ENCODE measurements at regions not wholly inside any gene's neighbourhood (a gene's known extent, or its start where the extent isn't known, plus 50 kb on each side); places are given as distances from the start of the nearest gene placed in this dataset.

- no peak for DNase-seq
- no peaks in the 10 kb centered on the region for H3K27me3 ChIP-seq (ENCODE audit: control insufficient read depth, insufficient read depth, low read length)
- H3K36me3 ChIP-seq (replicated peaks; ENCODE audit: control insufficient read depth, insufficient read depth, low read length), result no peaks in the 10 kb centered on the region
- no peak overlapping the region for H3K4me3 ChIP-seq (ENCODE audit: insufficient read depth, low read depth, low read length)
Measured at GRCh38 chr17:36855459-36855858, 81.8 kb upstream of the LHX1 start.

- Histone ChIP-seq H3K36me3 (replicated peaks; ENCODE audit: control insufficient read depth, insufficient read depth, low read length) (no peaks in the 10 kb centered on the region), H3K27me3 (ENCODE audit: control insufficient read depth, insufficient read depth, low read length) (no peaks in the 10 kb centered on the region), H3K4me3 (ENCODE audit: insufficient read depth, low read depth, low read length) (no peak overlapping the region)
- no peak for DNase-seq
Measured at GRCh38 chr17:36856222-36856621, 81.1 kb upstream of the LHX1 start.

- DNase-seq, result peak; percentile 54
Measured at GRCh38 chr17:36856903-36857381, 80.3 kb upstream of the LHX1 start.

GRCh38 chr17:36857698-36858097 lies 79.6 kb upstream of the LHX1 start:
- no peak for DNase-seq
- Histone ChIP-seq H3K27me3 (ENCODE audit: control insufficient read depth, insufficient read depth, low read length) (no peaks in the 10 kb centered on the region), H3K36me3 (replicated peaks; ENCODE audit: control insufficient read depth, insufficient read depth, low read length) (no peaks in the 10 kb centered on the region), H3K4me3 (ENCODE audit: insufficient read depth, low read depth, low read length) (no peak overlapping the region)

More at GRCh38 chr17:36856903-36857381, 80.3 kb upstream of the LHX1 start:
- Histone ChIP-seq H3K4me3 (ENCODE audit: insufficient read depth, low read depth, low read length) (no peak overlapping the region), H3K27me3 (ENCODE audit: control insufficient read depth, insufficient read depth, low read length) (no peaks in the 10 kb centered on the region), H3K36me3 (replicated peaks; ENCODE audit: control insufficient read depth, insufficient read depth, low read length) (no peaks in the 10 kb centered on the region)

GRCh38 chr17:36858119-36859002 lies 78.9 kb upstream of the LHX1 start:
- no peaks in the 10 kb centered on the region for H3K36me3 ChIP-seq (replicated peaks; ENCODE audit: control insufficient read depth, insufficient read depth, low read length)
- H3K4me3 ChIP-seq (ENCODE audit: insufficient read depth, low read depth, low read length), result no peak overlapping the region
- no peaks in the 10 kb centered on the region for H3K27me3 ChIP-seq (ENCODE audit: control insufficient read depth, insufficient read depth, low read length)
- peak; percentile 44 for DNase-seq

- DNase-seq, result peak; percentile 55
- H3K27me3 ChIP-seq (ENCODE audit: control insufficient read depth, insufficient read depth, low read length), result no peaks in the 10 kb centered on the region
- H3K4me3 ChIP-seq (ENCODE audit: insufficient read depth, low read depth, low read length), result no peak overlapping the region
- no peaks in the 10 kb centered on the region for H3K36me3 ChIP-seq (replicated peaks; ENCODE audit: control insufficient read depth, insufficient read depth, low read length)
Measured at GRCh38 chr17:36859003-36859300, 78.3 kb upstream of the LHX1 start.

GRCh38 chr17:36859706-36860105 lies 77.6 kb upstream of the LHX1 start:
- Histone ChIP-seq H3K4me3 (ENCODE audit: insufficient read depth, low read depth, low read length) (no peak overlapping the region), H3K27me3 (ENCODE audit: control insufficient read depth, insufficient read depth, low read length) (no peaks in the 10 kb centered on the region), H3K36me3 (replicated peaks; ENCODE audit: control insufficient read depth, insufficient read depth, low read length) (no peaks in the 10 kb centered on the region)
- peak; percentile 48 for DNase-seq

GRCh38 chr17:36861531-36861930 lies 75.7 kb upstream of the LHX1 start:
- no peak for DNase-seq
- Histone ChIP-seq H3K27me3 (ENCODE audit: control insufficient read depth, insufficient read depth, low read length) (no peaks in the 10 kb centered on the region), H3K4me3 (ENCODE audit: insufficient read depth, low read depth, low read length) (no peak overlapping the region), H3K36me3 (replicated peaks; ENCODE audit: control insufficient read depth, insufficient read depth, low read length) (no peaks in the 10 kb centered on the region)

GRCh38 chr17:36862116-36862920 lies 75.0 kb upstream of the LHX1 start:
- DNase-seq, result peak; percentile 34
- no peak overlapping the region for H3K4me3 ChIP-seq (ENCODE audit: insufficient read depth, low read depth, low read length)
- no peaks in the 10 kb centered on the region for H3K27me3 ChIP-seq (ENCODE audit: control insufficient read depth, insufficient read depth, low read length)

GRCh38 chr17:36863131-36863530 lies 74.1 kb upstream of the LHX1 start:
- Histone ChIP-seq H3K27me3 (ENCODE audit: control insufficient read depth, insufficient read depth, low read length) (no peaks in the 10 kb centered on the region), H3K4me3 (ENCODE audit: insufficient read depth, low read depth, low read length) (no peak overlapping the region), H3K36me3 (replicated peaks; ENCODE audit: control insufficient read depth, insufficient read depth, low read length) (no peaks in the 10 kb centered on the region)
- no peak for DNase-seq

More at GRCh38 chr17:36862116-36862920, 75.0 kb upstream of the LHX1 start:
- no peaks in the 10 kb centered on the region for H3K36me3 ChIP-seq (replicated peaks; ENCODE audit: control insufficient read depth, insufficient read depth, low read length)

- Histone ChIP-seq H3K27me3 (ENCODE audit: control insufficient read depth, insufficient read depth, low read length) (no peaks in the 10 kb centered on the region), H3K36me3 (replicated peaks; ENCODE audit: control insufficient read depth, insufficient read depth, low read length) (no peaks in the 10 kb centered on the region), H3K4me3 (ENCODE audit: insufficient read depth, low read depth, low read length) (no peak overlapping the region)
- no peak for DNase-seq
Measured at GRCh38 chr17:36863676-36864612, 73.3 kb upstream of the LHX1 start.

GRCh38 chr17:36864827-36865430 lies 72.3 kb upstream of the LHX1 start:
- H3K27me3 ChIP-seq (ENCODE audit: control insufficient read depth, insufficient read depth, low read length), result no peaks in the 10 kb centered on the region
- no peak overlapping the region for H3K4me3 ChIP-seq (ENCODE audit: insufficient read depth, low read depth, low read length)
- peak; percentile 72 for DNase-seq

GRCh38 chr17:36867716-36868341 lies 69.4 kb upstream of the LHX1 start:
- Histone ChIP-seq H3K4me3 (ENCODE audit: insufficient read depth, low read depth, low read length) (no peak overlapping the region), H3K36me3 (replicated peaks; ENCODE audit: control insufficient read depth, insufficient read depth, low read length) (no peaks in the 10 kb centered on the region), H3K27me3 (ENCODE audit: control insufficient read depth, insufficient read depth, low read length) (no peaks in the 10 kb centered on the region)
- DNase-seq, result no peak

More at GRCh38 chr17:36864827-36865430, 72.3 kb upstream of the LHX1 start:
- no peaks in the 10 kb centered on the region for H3K36me3 ChIP-seq (replicated peaks; ENCODE audit: control insufficient read depth, insufficient read depth, low read length)
